LNCAP (cell line): ENCODE measurements at regions not wholly inside any gene's neighbourhood (a gene's known extent, or its start where the extent isn't known, plus 50 kb on each side); places are given as distances from the start of the nearest gene placed in this dataset.

Source experiments
- CTCF ChIP-seq: fragments of 450-650 bp; IDR thresholded peaks from 2 replicates; pipeline ENCODE4 v1.5.1; 2017; ENCODE audit warnings: mild to moderate bottlenecking

DNA sequence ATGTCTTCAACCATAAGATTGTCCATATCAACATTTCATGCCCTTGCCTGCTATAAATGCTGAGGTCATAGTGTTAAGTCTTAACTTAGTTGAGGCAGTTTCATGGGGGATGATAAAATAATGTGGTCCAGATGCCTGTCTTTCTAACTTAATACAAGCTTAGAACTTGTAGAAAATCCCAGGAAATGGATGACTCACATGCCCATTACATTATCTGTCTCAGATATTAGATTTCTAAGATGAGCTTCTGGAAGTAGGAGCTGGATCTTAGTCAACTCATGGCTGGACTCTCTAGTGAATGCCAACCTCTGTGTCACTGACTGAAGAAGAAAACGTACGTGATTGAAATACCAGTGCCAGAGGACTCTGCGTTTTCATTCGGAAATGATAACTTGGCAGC lies 797.5 kb upstream of the EEF2KMT start:
- TF ChIP-seq CTCF = no peak

GRCh38 chr16:5891296-5891695 lies 793.7 kb upstream of the EEF2KMT start:
- TF ChIP-seq CTCF = no peak

DNA sequence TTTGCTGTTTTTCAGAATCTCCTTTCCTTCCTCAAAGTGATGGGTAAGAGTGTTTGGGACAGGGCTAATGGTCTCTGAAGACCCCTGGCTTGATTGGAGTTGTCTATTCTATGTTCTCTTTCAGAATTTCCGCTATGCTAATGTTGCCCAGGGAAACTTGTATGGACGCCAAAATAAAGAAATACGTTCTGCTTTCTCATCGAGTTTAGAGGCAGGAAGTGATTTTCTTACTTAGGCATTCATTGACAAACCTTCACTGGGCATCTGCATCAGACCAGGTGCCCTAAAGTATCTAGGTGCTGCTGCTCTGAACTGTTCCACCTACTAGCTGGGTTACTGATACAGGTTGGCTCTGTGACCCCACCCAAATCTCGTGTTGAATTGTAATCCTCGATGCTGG lies 787.9 kb upstream of the EEF2KMT start:
- no peak for TF ChIP-seq CTCF

- TF ChIP-seq CTCF = no peak
Observed at GRCh38 chr16:5884996-5885395, 787.4 kb upstream of the EEF2KMT start.

DNA sequence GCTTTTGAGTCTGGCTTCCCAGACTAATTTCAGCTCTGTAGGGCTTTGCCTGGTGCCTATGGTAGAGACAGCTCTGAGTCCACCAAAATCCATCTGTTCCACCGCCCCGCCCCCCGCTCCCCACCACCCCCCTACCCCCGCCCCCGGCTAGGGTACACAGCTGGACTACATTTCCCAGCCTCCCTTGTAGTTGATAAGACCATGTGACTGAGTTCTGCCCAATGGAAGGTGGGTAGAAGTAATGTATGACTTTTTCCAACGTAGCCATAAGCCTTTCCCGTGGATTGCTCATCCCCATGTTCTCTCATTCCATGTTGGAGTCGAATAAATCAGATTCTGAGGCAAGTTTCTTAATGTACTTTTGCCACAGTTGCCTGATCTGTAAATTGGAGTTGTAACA lies 786.7 kb upstream of the EEF2KMT start:
- TF ChIP-seq CTCF = no peak

GRCh38 chr16:5882087-5882640 lies 784.6 kb upstream of the EEF2KMT start:
- no peak for TF ChIP-seq CTCF

DNA sequence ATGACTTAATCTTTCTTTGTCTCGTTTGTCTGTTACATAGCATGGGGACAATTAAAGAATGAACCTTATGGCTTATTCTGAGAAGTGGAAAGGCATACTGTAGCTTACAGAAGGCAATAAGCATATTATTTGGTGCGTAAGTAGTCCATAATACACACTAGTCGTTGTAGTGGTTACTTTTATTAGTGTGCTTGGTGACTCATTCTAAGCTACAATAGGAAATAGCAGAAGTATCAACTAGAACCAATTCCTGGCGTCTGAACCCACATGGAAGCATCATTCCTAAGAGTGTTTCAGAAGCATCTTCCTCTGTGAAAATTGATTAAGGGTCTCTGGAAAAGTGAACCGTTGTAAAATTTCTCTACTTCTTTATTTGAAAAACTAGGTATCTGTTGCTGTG lies 777.8 kb upstream of the EEF2KMT start:
- TF ChIP-seq CTCF = no peak

DNA sequence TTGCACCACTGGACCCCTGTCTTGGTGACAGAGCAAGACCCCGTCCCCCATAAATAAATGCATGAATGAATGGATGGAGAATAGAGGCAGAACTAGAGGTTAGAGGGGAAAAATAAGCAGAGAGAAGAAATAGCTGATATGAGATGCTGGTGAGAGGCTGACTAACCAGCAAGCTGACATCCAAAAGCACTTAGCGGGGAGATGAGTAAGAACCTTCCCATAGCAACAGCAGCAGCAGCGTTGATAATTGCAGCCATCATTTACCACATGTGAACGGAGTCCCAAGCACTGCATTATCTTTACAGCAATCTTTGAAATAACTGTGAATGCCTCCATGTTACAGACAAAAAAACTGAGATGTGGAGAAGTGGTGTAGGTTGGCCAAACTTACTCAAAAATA lies 777.3 kb upstream of the EEF2KMT start:
- no peak for TF ChIP-seq CTCF
